ENCODE measurements at regions not wholly inside any gene's neighbourhood (a gene's known extent, or its start where the extent isn't known, plus 50 kb on each side); places are given as distances from the start of the nearest gene placed in this dataset.

GRCh38 chr1:98030976-98031375 lies 110.1 kb upstream of the DPYD start:
- H3K4me1 Mint-ChIP-seq (ENCODE audit: low read depth) = peaks cover 4% of the 10 kb centered on the region

GRCh38 chr1:98030483-98030882 lies 109.6 kb upstream of the DPYD start:
- intact Hi-C loops (cut with micrococcal nuclease) = no loop called here
- H3K36me3 Mint-ChIP-seq (ENCODE audit: low read depth) = no peaks in the 10 kb centered on the region
- no peak overlapping the region for H3K4me3 Mint-ChIP-seq
- CTCF ChIA-PET = no interaction called here
- no peaks in the 10 kb centered on the region for H3K27me3 Mint-ChIP-seq (ENCODE audit: low read depth)
- H3K4me1 Mint-ChIP-seq (ENCODE audit: low read depth) = peaks cover 4% of the 10 kb centered on the region
- H3K27ac Mint-ChIP-seq = no peak overlapping the region
- H3K9me3 Mint-ChIP-seq = no peaks in the 10 kb centered on the region
- no peak for DNase-seq

More at GRCh38 chr1:98030976-98031375, 110.1 kb upstream of the DPYD start:
- CTCF ChIA-PET = no interaction called here
- Mint-ChIP-seq H3K27ac (no peak overlapping the region), H3K36me3 (ENCODE audit: low read depth) (no peaks in the 10 kb centered on the region), H3K9me3 (no peaks in the 10 kb centered on the region), H3K4me3 (no peak overlapping the region), H3K27me3 (ENCODE audit: low read depth) (no peaks in the 10 kb centered on the region)
- no peak for DNase-seq
- intact Hi-C loops (cut with micrococcal nuclease) = no loop called here

- Mint-ChIP-seq H3K9me3 (no peaks in the 10 kb centered on the region), H3K27ac (no peak overlapping the region), H3K36me3 (ENCODE audit: low read depth) (no peaks in the 10 kb centered on the region), H3K27me3 (ENCODE audit: low read depth) (no peaks in the 10 kb centered on the region), H3K4me1 (ENCODE audit: low read depth) (peaks cover 4% of the 10 kb centered on the region), H3K4me3 (no peak overlapping the region)
- no peak for DNase-seq
- intact Hi-C loops (cut with micrococcal nuclease) = no loop called here
- CTCF ChIA-PET = interaction anchor here (0.9 to 1.0 kb wide), 2 partner anchors 16 to 24 kb away, joined by 3 read pairs; no protein-coding TSS in a partner anchor
These were observed 108.0 kb upstream of the DPYD start for GRCh38 chr1:98028800-98029199.

- H3K9me3 Mint-ChIP-seq = no peaks in the 10 kb centered on the region
- no peak for DNase-seq
- peaks cover 4% of the 10 kb centered on the region for H3K4me1 Mint-ChIP-seq (ENCODE audit: low read depth)
- no peak overlapping the region for H3K27ac Mint-ChIP-seq
- CTCF ChIA-PET = interaction anchor here (0.6 kb wide), 1 partner anchor 374 kb away, joined by 3 read pairs; no protein-coding TSS in a partner anchor
- no peak overlapping the region for H3K4me3 Mint-ChIP-seq
- H3K36me3 Mint-ChIP-seq (ENCODE audit: low read depth) = no peaks in the 10 kb centered on the region
- H3K27me3 Mint-ChIP-seq (ENCODE audit: low read depth) = no peaks in the 10 kb centered on the region
- intact Hi-C loops (cut with micrococcal nuclease) = no loop called here
These were observed 106.4 kb upstream of the DPYD start for GRCh38 chr1:98027103-98027705.

- CTCF ChIA-PET = interaction anchor here (0.6 kb wide), 1 partner anchor 19 kb away, joined by 4 read pairs; no protein-coding TSS in a partner anchor
- DNase-seq = no peak
These were observed 105.0 kb upstream of the DPYD start for GRCh38 chr1:98025858-98026257.

GRCh38 chr1:98021126-98021525 lies 100.3 kb upstream of the DPYD start:
- Mint-ChIP-seq H3K27ac (no peak overlapping the region), H3K9me3 (no peaks in the 10 kb centered on the region), H3K36me3 (ENCODE audit: low read depth) (no peaks in the 10 kb centered on the region), H3K4me1 (ENCODE audit: low read depth) (no peaks in the 10 kb centered on the region), H3K4me3 (no peak overlapping the region), H3K27me3 (ENCODE audit: low read depth) (no peaks in the 10 kb centered on the region)
- intact Hi-C loops (cut with micrococcal nuclease) = no loop called here
- CTCF ChIA-PET = no interaction called here
- no peak for DNase-seq

More at GRCh38 chr1:98025858-98026257, 105.0 kb upstream of the DPYD start:
- Mint-ChIP-seq H3K4me1 (ENCODE audit: low read depth) (peaks cover 4% of the 10 kb centered on the region), H3K36me3 (ENCODE audit: low read depth) (no peaks in the 10 kb centered on the region), H3K27ac (no peak overlapping the region), H3K27me3 (ENCODE audit: low read depth) (no peaks in the 10 kb centered on the region), H3K9me3 (no peaks in the 10 kb centered on the region), H3K4me3 (no peak overlapping the region)
- intact Hi-C loops (cut with micrococcal nuclease) = no loop called here

- Mint-ChIP-seq H3K4me1 (ENCODE audit: low read depth) (no peaks in the 10 kb centered on the region), H3K27ac (no peak overlapping the region), H3K36me3 (ENCODE audit: low read depth) (no peaks in the 10 kb centered on the region), H3K4me3 (no peak overlapping the region), H3K27me3 (ENCODE audit: low read depth) (no peaks in the 10 kb centered on the region), H3K9me3 (no peaks in the 10 kb centered on the region)
- CTCF ChIA-PET = no interaction called here
- DNase-seq = no peak
- intact Hi-C loops (cut with micrococcal nuclease) = no loop called here
These were observed 98.9 kb upstream of the DPYD start for GRCh38 chr1:98019747-98020146.

GRCh38 chr1:98018074-98018473 lies 97.2 kb upstream of the DPYD start:
- intact Hi-C loops (cut with micrococcal nuclease) = no loop called here
- Mint-ChIP-seq H3K27me3 (ENCODE audit: low read depth) (no peaks in the 10 kb centered on the region), H3K4me3 (no peak overlapping the region), H3K36me3 (ENCODE audit: low read depth) (no peaks in the 10 kb centered on the region), H3K9me3 (no peaks in the 10 kb centered on the region), H3K27ac (no peak overlapping the region), H3K4me1 (ENCODE audit: low read depth) (no peaks in the 10 kb centered on the region)
- CTCF ChIA-PET = no interaction called here
- no peak for DNase-seq

- Mint-ChIP-seq H3K27me3 (ENCODE audit: low read depth) (no peaks in the 10 kb centered on the region), H3K4me3 (no peak overlapping the region), H3K36me3 (ENCODE audit: low read depth) (no peaks in the 10 kb centered on the region), H3K4me1 (ENCODE audit: low read depth) (no peaks in the 10 kb centered on the region), H3K9me3 (no peaks in the 10 kb centered on the region), H3K27ac (no peak overlapping the region)
- intact Hi-C loops (cut with micrococcal nuclease) = no loop called here
- DNase-seq = no peak
- CTCF ChIA-PET = no interaction called here
These were observed 96.3 kb upstream of the DPYD start for GRCh38 chr1:98017184-98017583.

- H3K4me3 Mint-ChIP-seq = no peak overlapping the region
- H3K9me3 Mint-ChIP-seq = no peaks in the 10 kb centered on the region
- intact Hi-C loops (cut with micrococcal nuclease) = no loop called here
- CTCF ChIA-PET = interaction anchor here (0.5 to 1.7 kb wide), 5 partner anchors 19 to 482 kb away, joined by 3 to 4 read pairs (median 3); no protein-coding TSS in a partner anchor
- peaks cover 5% of the 10 kb centered on the region for H3K4me1 Mint-ChIP-seq (ENCODE audit: low read depth)
- DNase-seq = no peak
- no peaks in the 10 kb centered on the region for H3K36me3 Mint-ChIP-seq (ENCODE audit: low read depth)
- H3K27me3 Mint-ChIP-seq (ENCODE audit: low read depth) = no peaks in the 10 kb centered on the region
- H3K27ac Mint-ChIP-seq = no peak overlapping the region
These were observed 87.5 kb upstream of the DPYD start for GRCh38 chr1:98008373-98008772.

- intact Hi-C loops (cut with micrococcal nuclease) = no loop called here
- Mint-ChIP-seq H3K9me3 (no peaks in the 10 kb centered on the region), H3K36me3 (ENCODE audit: low read depth) (no peaks in the 10 kb centered on the region), H3K4me1 (ENCODE audit: low read depth) (peaks cover 5% of the 10 kb centered on the region), H3K4me3 (no peak overlapping the region), H3K27me3 (ENCODE audit: low read depth) (no peaks in the 10 kb centered on the region), H3K27ac (no peak overlapping the region)
- no peak for DNase-seq
- CTCF ChIA-PET = no interaction called here
These were observed 84.6 kb upstream of the DPYD start for GRCh38 chr1:98005326-98006010.

- CTCF ChIA-PET = interaction anchor here (0.6 kb wide), 1 partner anchor 1038 kb away, joined by 3 read pairs; no protein-coding TSS in a partner anchor
- Mint-ChIP-seq H3K4me3 (no peak overlapping the region), H3K4me1 (ENCODE audit: low read depth) (peaks cover 3% of the 10 kb centered on the region), H3K27me3 (ENCODE audit: low read depth) (no peaks in the 10 kb centered on the region), H3K27ac (no peak overlapping the region), H3K36me3 (ENCODE audit: low read depth) (no peaks in the 10 kb centered on the region), H3K9me3 (no peaks in the 10 kb centered on the region)
- no peak for DNase-seq
- intact Hi-C loops (cut with micrococcal nuclease) = loop anchor here (2.0 kb wide), 1 partner anchor 45 kb away; no protein-coding TSS in a partner anchor
These were observed 82.6 kb upstream of the DPYD start for GRCh38 chr1:98003442-98003841.

- Mint-ChIP-seq H3K4me3 (no peak overlapping the region), H3K9me3 (no peaks in the 10 kb centered on the region), H3K4me1 (ENCODE audit: low read depth) (no peaks in the 10 kb centered on the region), H3K27ac (no peak overlapping the region), H3K27me3 (ENCODE audit: low read depth) (no peaks in the 10 kb centered on the region), H3K36me3 (ENCODE audit: low read depth) (no peaks in the 10 kb centered on the region)
- CTCF ChIA-PET = no interaction called here
- no peak for DNase-seq
- intact Hi-C loops (cut with micrococcal nuclease) = loop anchor here (2.0 kb wide), 1 partner anchor 47 kb away; no protein-coding TSS in a partner anchor
These were observed 81.5 kb upstream of the DPYD start for GRCh38 chr1:98002288-98002687.

All from activated naive CD4-positive, alpha-beta T cell treated with anti-CD3 and anti-CD28 coated beads for 36 hours (primary cell).